Hepatocyte (in vitro differentiated cells): ENCODE measurements at regions not wholly inside any gene's neighbourhood (a gene's known extent, or its start where the extent isn't known, plus 50 kb on each side); places are given as distances from the start of the nearest gene placed in this dataset.

Experiments
- DNase-seq: peaks from one replicate; pipeline ENCODE4 v3.0.0-alpha.2; 2016; ENCODE audit warnings: low spot score
- H2AFZ ChIP-seq: fragments of 200-600 bp; sonication (generic); 2 replicates; pipeline ENCODE4 v1.6.0; 2016; ENCODE audit warnings: antibody characterized with exemption, mild to moderate bottlenecking
- H3K27ac ChIP-seq: fragments of 200-600 bp; sonication (generic); 2 replicates; pipeline ENCODE4 v1.5.1; 2016; ENCODE audit warnings: mild to moderate bottlenecking
- H3K27me3 ChIP-seq: fragments of 200-600 bp; sonication (generic); 2 replicates; pipeline ENCODE4 v1.6.1; 2016
- H3K36me3 ChIP-seq: fragments of 200-600 bp; sonication (generic); replicated peaks from 2 replicates; pipeline ENCODE4 v1.5.1; 2016; ENCODE audit warnings: low read depth; ENCODE audit not compliant: insufficient read depth
- H3K4me1 ChIP-seq: fragments of 200-600 bp; sonication (generic); 2 replicates; pipeline ENCODE4 v1.5.1; 2016; ENCODE audit warnings: mild to moderate bottlenecking, moderate library complexity; ENCODE audit not compliant: insufficient read depth
- H3K4me2 ChIP-seq: fragments of 200-600 bp; sonication (generic); 2 replicates; pipeline ENCODE4 v1.6.0; 2016
- H3K4me3 ChIP-seq: fragments of 200-600 bp; sonication (generic); 2 replicates; pipeline ENCODE4 v1.5.1; 2016; ENCODE audit warnings: mild to moderate bottlenecking
- H3K79me2 ChIP-seq: fragments of 200-600 bp; sonication (generic); 2 replicates; pipeline ENCODE4 v1.6.0; 2017; ENCODE audit warnings: mild to moderate bottlenecking
- H3K9me2 ChIP-seq: fragments of 200-600 bp; sonication (generic); replicated peaks from 2 replicates; pipeline ENCODE4 v1.6.0; 2017; ENCODE audit warnings: mild to moderate bottlenecking; ENCODE audit not compliant: insufficient read depth
- H3K9me3 ChIP-seq: fragments of 200-600 bp; sonication (generic); 2 replicates; pipeline ENCODE4 v1.5.1; 2016; ENCODE audit warnings: low read depth, mild to moderate bottlenecking
- H4K20me1 ChIP-seq: fragments of 200-600 bp; sonication (generic); 2 replicates; pipeline ENCODE4 v1.6.0; 2016; ENCODE audit warnings: mild to moderate bottlenecking; ENCODE audit not compliant: insufficient read depth, poor library complexity, severe bottlenecking
- CTCF ChIP-seq: fragments of 200-600 bp; sonication (generic); IDR thresholded peaks from 2 replicates; pipeline ENCODE4 v1.5.1; 2016; ENCODE audit warnings: antibody characterized with exemption, mild to moderate bottlenecking; ENCODE audit not compliant: poor library complexity
- EZH2 ChIP-seq: fragments of 200-600 bp; sonication (generic); IDR thresholded peaks from 2 replicates; pipeline ENCODE4 v1.6.1; 2016; ENCODE audit warnings: antibody characterized with exemption, mild to moderate bottlenecking, borderline replicate concordance
- EZH2phosphoT487 ChIP-seq: fragments of 200-600 bp; sonication (generic); IDR thresholded peaks from one replicate; pipeline ENCODE4 v1.6.1; 2018; ENCODE audit warnings: antibody characterized with exemption, mild to moderate bottlenecking, low read depth, moderate library complexity; ENCODE audit not compliant: unreplicated experiment, severe bottlenecking
- WGBS: methylation state at CpG from one replicate; pipeline ENCODE4 v1.1.6; 2016; ENCODE audit warnings: low lambda C conversion rate; ENCODE audit errors: missing lambda C conversion rate; 5-methylcytosine and 5-hydroxymethylcytosine counted together

- DNase-seq = no peak
These were observed 120.8 kb upstream of the DIO3 start for GRCh38 chr14:101440496-101440895.

GRCh38 chr14:101441710-101442109, 119.6 kb upstream of the DIO3 start:
- Histone ChIP-seq H3K9me2 (no peaks in the 10 kb centered on the region), H3K79me2 (no peaks in the 10 kb centered on the region), H3K4me3 (no peak overlapping the region), H3K27me3 (no peaks in the 10 kb centered on the region), H2AFZ (no peak overlapping the region), H3K4me1 (no peaks in the 10 kb centered on the region), H3K36me3 (no peaks in the 10 kb centered on the region), H3K27ac (no peak overlapping the region), H3K4me2 (no peak overlapping the region), H4K20me1 (no peaks in the 10 kb centered on the region), H3K9me3 (no peaks in the 10 kb centered on the region)
- no peak for TF ChIP-seq CTCF
- TF ChIP-seq EZH2phosphoT487 = no peak
- TF ChIP-seq EZH2 = no peak
- DNase-seq = no peak
- 92% methylated on average over 9 of the region's 16 CpGs for WGBS

More at GRCh38 chr14:101440496-101440895, 120.8 kb upstream of the DIO3 start:
- H3K9me2 ChIP-seq = no peaks in the 10 kb centered on the region
- H3K36me3 ChIP-seq = no peaks in the 10 kb centered on the region
- H2AFZ ChIP-seq = no peak overlapping the region
- H3K4me1 ChIP-seq = no peaks in the 10 kb centered on the region
- no peaks in the 10 kb centered on the region for H4K20me1 ChIP-seq
- no peak overlapping the region for H3K27ac ChIP-seq
- 53% methylated on average over 6 of the region's 6 CpGs for WGBS
- H3K9me3 ChIP-seq = no peaks in the 10 kb centered on the region
- H3K4me3 ChIP-seq = no peak overlapping the region
- TF ChIP-seq CTCF = no peak
- TF ChIP-seq EZH2 = no peak
- TF ChIP-seq EZH2phosphoT487 = no peak
- H3K4me2 ChIP-seq = no peak overlapping the region
- no peaks in the 10 kb centered on the region for H3K79me2 ChIP-seq
- no peaks in the 10 kb centered on the region for H3K27me3 ChIP-seq

- no peaks in the 10 kb centered on the region for H3K9me2 ChIP-seq
- no peak overlapping the region for H2AFZ ChIP-seq
- WGBS = 95% methylated on average over 21 of the region's 21 CpGs
- no peaks in the 10 kb centered on the region for H3K36me3 ChIP-seq
- TF ChIP-seq CTCF = no peak
- TF ChIP-seq EZH2phosphoT487 = no peak
- no peak for TF ChIP-seq EZH2
- DNase-seq = no peak
- H3K4me1 ChIP-seq = no peaks in the 10 kb centered on the region
- no peaks in the 10 kb centered on the region for H3K9me3 ChIP-seq
- H3K4me3 ChIP-seq = no peak overlapping the region
- no peak overlapping the region for H3K27ac ChIP-seq
- H3K4me2 ChIP-seq = no peak overlapping the region
- no peaks in the 10 kb centered on the region for H4K20me1 ChIP-seq
- no peaks in the 10 kb centered on the region for H3K79me2 ChIP-seq
- H3K27me3 ChIP-seq = no peaks in the 10 kb centered on the region
These were observed 118.8 kb upstream of the DIO3 start for GRCh38 chr14:101442451-101442850.

- Histone ChIP-seq H2AFZ (no peak overlapping the region), H3K36me3 (no peaks in the 10 kb centered on the region), H4K20me1 (no peaks in the 10 kb centered on the region), H3K27me3 (no peaks in the 10 kb centered on the region), H3K79me2 (no peaks in the 10 kb centered on the region), H3K4me2 (no peak overlapping the region), H3K4me1 (no peaks in the 10 kb centered on the region), H3K9me2 (no peaks in the 10 kb centered on the region), H3K9me3 (no peaks in the 10 kb centered on the region), H3K4me3 (no peak overlapping the region), H3K27ac (no peak overlapping the region)
- TF ChIP-seq CTCF (no peak), EZH2 (no peak), EZH2phosphoT487 (no peak)
- 80% methylated on average over 7 of the region's 7 CpGs for WGBS
- no peak for DNase-seq
These were observed 117.2 kb upstream of the DIO3 start for GRCh38 chr14:101444116-101444515.
